IPS-15b (cell line): ENCODE measurements at regions not wholly inside any gene's neighbourhood (a gene's known extent, or its start where the extent isn't known, plus 50 kb on each side); places are given as distances from the start of the nearest gene placed in this dataset.
"Not testable (repeated sequence)": the region's sequence is repeated elsewhere in the genome, so short reads cannot be mapped to it uniquely, and the experiment has no call there.

Experiments used
- H3K27me3 ChIP-seq: one replicate; pipeline ENCODE4 v1.6.1; 2013; ENCODE audit warnings: low read length; ENCODE audit not compliant: control insufficient read depth, insufficient read depth
- H3K36me3 ChIP-seq: one replicate; pipeline ENCODE4 v1.6.1; 2013; ENCODE audit warnings: low read length; ENCODE audit not compliant: control insufficient read depth, insufficient read depth
- H3K4me1 ChIP-seq: one replicate; pipeline ENCODE4 v1.6.1; 2013; ENCODE audit warnings: mild to moderate bottlenecking, low read length; ENCODE audit not compliant: control insufficient read depth, insufficient read depth
- H3K4me3 ChIP-seq: one replicate; pipeline ENCODE4 v1.5.1; 2013; ENCODE audit warnings: low read depth, low read length
- H3K9ac ChIP-seq: one replicate; pipeline ENCODE4 v1.6.1; 2013; ENCODE audit warnings: low read depth, mild to moderate bottlenecking, low read length
- H3K9me3 ChIP-seq: one replicate; pipeline ENCODE4 v1.6.1; 2013; ENCODE audit warnings: mild to moderate bottlenecking, low read length; ENCODE audit not compliant: control insufficient read depth, insufficient read depth

DNA sequence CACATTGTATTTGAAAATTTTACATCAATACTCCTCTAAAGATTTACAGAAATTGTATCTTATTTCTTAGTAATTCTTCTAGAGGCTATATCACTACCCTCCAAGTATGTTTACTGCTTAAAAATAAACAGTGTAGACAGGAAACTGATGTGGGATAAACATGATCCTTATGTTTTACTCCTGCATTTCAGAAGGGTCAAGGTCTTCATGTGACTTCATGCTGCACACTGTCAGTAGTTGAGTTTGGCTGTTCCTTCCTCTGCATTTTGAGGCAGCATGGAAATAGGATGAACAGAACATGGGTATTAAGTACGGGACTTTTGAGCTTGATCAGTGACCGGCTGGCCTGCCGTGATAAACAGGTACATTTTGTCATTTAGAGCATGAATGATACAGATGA lies 179.2 kb upstream of the FERMT1 start:
- Histone ChIP-seq H3K36me3 (no peaks in the 10 kb centered on the region), H3K27me3 (no peaks in the 10 kb centered on the region), H3K4me3 (no peak overlapping the region), H3K4me1 (no peaks in the 10 kb centered on the region), H3K9ac (no peak overlapping the region), H3K9me3 (no peaks in the 10 kb centered on the region)

GRCh38 chr20:6299456-6299855 lies 176.6 kb upstream of the FERMT1 start:
- Histone ChIP-seq H3K4me3 (no peak overlapping the region), H3K27me3 (no peaks in the 10 kb centered on the region), H3K9ac (no peak overlapping the region), H3K36me3 (no peaks in the 10 kb centered on the region), H3K9me3 (no peaks in the 10 kb centered on the region), H3K4me1 (no peaks in the 10 kb centered on the region)

DNA sequence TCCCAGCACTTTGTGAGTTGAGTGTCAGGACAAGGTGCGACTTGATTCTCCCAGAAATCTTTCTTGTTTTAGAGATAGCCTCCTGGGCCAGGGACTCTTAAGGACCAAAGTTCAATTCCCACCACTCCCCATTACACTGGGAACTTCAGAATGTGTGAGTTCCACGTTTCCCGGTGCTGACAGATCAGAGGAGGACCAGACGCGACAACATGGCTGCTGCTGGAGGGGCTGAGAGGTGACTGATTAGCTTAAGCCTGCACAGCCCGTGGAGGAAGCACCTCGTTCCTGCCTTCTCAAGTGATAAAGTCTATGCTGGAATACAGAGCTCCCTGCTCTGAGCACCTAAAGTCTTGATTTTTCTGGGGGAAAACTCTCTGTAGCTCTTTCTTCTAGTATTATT lies 175.2 kb upstream of the FERMT1 start:
- Histone ChIP-seq H3K9me3 (no peaks in the 10 kb centered on the region), H3K9ac (no peak overlapping the region), H3K4me1 (no peaks in the 10 kb centered on the region), H3K27me3 (no peaks in the 10 kb centered on the region), H3K36me3 (no peaks in the 10 kb centered on the region), H3K4me3 (no peak overlapping the region)

DNA sequence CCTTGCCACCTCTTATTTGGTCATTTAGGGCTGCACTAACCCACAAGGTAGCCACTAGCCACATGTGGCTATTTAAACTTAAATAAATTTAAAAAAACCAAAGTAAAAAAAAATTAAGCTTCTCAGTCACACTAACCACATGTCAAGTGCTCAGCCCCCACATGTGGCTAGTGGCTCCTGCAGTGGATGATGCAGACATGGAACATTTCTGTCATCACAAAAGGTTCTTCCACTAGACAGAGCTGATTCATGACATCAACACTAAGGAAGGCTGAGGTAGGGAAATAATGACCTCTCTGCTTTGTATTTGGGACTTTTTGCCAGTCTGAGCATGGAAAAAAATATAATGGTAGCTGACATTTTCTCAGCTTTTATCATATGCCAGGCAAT lies 173.0 kb upstream of the FERMT1 start:
- H3K9me3 ChIP-seq = no peaks in the 10 kb centered on the region
- no peak overlapping the region for H3K9ac ChIP-seq
- H3K36me3 ChIP-seq = no peaks in the 10 kb centered on the region

DNA sequence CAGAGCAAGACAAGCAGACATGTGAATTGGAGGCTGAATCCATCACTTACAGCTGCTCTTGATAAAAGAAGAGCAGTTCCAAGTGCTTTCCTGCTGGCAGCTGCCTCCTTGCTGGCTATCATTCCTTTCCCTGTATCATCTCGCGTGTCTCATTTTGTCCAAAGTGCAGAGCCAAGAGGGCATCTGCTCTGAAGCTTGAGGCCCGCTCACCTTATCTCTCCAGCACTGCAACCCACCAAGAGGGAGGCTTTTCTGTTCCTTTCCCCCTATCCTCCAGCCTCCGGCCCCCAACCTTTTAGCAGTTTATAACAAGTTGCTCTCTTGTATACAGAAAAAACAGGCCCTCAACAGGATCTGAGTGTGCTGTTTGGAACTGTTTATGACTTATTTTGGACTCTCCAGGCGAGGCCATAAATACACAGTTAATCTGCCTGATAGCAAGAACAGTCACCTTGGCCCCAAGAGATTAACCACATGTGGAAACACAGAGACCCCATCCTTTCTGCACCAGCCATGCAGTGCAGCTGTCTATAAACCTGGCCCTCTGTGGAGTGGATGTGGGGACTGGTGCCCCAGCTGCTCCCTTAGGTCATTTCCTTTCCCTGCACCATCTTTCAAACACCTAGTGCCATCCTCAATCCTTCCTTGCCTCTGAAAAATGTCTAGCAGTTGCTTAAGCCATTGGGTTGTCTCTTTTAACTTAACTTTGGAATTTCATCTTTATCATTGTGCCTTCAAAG lies 172.5 kb upstream of the FERMT1 start:
- no peaks in the 10 kb centered on the region for H3K36me3 ChIP-seq
- H3K4me3 ChIP-seq = no peak overlapping the region
- no peaks in the 10 kb centered on the region for H3K4me1 ChIP-seq
- H3K27me3 ChIP-seq = no peaks in the 10 kb centered on the region
- no peaks in the 10 kb centered on the region for H3K9me3 ChIP-seq
- H3K9ac ChIP-seq = no peak overlapping the region

More for the DNA sequence above, 173.0 kb upstream of the FERMT1 start:
- no peaks in the 10 kb centered on the region for H3K27me3 ChIP-seq
- no peak overlapping the region for H3K4me3 ChIP-seq
- no peaks in the 10 kb centered on the region for H3K4me1 ChIP-seq

DNA sequence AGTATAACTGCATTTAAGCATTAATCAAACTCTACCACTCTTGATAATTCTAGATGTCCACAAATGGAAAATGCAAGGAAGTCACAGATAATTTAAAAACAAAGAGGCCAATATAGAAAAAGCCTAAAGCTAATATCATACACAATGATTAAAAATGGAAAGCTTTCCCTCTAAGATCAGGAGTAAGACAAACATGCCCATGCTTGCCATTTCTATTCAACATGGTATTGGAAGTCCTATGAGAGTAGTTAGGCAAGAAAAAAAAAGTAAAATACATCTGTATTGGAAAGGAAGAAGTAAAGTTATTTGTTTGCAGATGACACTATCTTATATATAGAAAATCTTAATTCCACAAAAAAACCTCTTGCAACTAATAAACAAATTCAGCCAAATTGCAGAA lies 164.6 kb upstream of the FERMT1 start:
- H3K36me3 ChIP-seq = no peaks in the 10 kb centered on the region
- no peak overlapping the region for H3K9ac ChIP-seq
- H3K4me1 ChIP-seq = no peaks in the 10 kb centered on the region
- H3K27me3 ChIP-seq = no peaks in the 10 kb centered on the region
- H3K9me3 ChIP-seq = no peaks in the 10 kb centered on the region
- no peak overlapping the region for H3K4me3 ChIP-seq

DNA sequence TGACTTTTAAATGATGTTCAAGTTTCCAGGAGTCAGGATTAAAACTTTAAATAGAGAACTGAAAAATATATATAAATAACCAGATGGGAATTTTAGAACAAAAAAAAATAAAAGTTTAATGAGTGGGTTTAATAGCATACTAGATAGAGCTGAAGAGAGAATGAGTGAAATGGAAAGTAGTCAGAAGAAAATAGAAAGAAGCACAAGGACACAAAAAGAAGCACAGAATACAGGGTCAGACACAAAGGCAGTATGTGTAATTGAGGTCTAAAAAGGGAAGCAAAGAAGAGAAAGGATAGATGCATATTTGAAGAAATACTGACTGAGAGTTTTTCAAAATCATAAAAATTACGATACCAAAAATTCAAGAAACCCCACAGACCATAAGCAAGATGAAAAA lies 159.8 kb upstream of the FERMT1 start:
- Histone ChIP-seq H3K27me3 (no peaks in the 10 kb centered on the region), H3K36me3 (no peaks in the 10 kb centered on the region), H3K4me1 (no peaks in the 10 kb centered on the region), H3K4me3 (no peak overlapping the region), H3K9me3 (no peaks in the 10 kb centered on the region), H3K9ac (no peak overlapping the region)

- H3K36me3 ChIP-seq = no peaks in the 10 kb centered on the region
- no peaks in the 10 kb centered on the region for H3K27me3 ChIP-seq
- H3K9me3 ChIP-seq = no peaks in the 10 kb centered on the region
- H3K4me1 ChIP-seq = no peaks in the 10 kb centered on the region
- no peak overlapping the region for H3K4me3 ChIP-seq
- H3K9ac ChIP-seq = no peak overlapping the region
Measured at GRCh38 chr20:6277661-6278240, 154.9 kb upstream of the FERMT1 start.

DNA sequence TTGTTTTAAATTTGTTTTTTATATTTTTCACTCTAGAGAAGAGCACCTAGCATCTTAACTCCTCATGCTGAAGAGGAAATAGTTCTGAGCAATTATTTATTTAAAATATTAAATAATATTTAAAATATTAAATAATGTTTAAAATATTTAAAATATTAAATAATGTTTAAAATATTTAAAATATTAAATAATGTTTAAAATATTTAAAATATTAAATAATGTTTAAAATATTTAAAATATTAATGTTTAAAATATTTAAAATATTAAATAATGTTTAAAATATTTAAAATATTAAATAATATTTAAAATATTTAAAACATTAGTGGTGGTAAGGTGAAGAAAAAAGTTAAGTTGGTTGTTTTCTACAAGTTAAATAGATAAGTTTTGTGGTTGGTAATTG lies 147.6 kb upstream of the FERMT1 start:
- H3K9ac ChIP-seq, H3K36me3 ChIP-seq, H3K4me1 ChIP-seq, H3K9me3 ChIP-seq, H3K27me3 ChIP-seq, H3K4me3 ChIP-seq: not testable (repeated sequence)

- Histone ChIP-seq H3K36me3 (no peaks in the 10 kb centered on the region), H3K9ac (no peak overlapping the region), H3K4me3 (no peak overlapping the region), H3K27me3 (no peaks in the 10 kb centered on the region), H3K4me1 (peaks cover 3% of the 10 kb centered on the region), H3K9me3 (no peaks in the 10 kb centered on the region)
Measured at GRCh38 chr20:6269168-6269873, 146.5 kb upstream of the FERMT1 start.

DNA sequence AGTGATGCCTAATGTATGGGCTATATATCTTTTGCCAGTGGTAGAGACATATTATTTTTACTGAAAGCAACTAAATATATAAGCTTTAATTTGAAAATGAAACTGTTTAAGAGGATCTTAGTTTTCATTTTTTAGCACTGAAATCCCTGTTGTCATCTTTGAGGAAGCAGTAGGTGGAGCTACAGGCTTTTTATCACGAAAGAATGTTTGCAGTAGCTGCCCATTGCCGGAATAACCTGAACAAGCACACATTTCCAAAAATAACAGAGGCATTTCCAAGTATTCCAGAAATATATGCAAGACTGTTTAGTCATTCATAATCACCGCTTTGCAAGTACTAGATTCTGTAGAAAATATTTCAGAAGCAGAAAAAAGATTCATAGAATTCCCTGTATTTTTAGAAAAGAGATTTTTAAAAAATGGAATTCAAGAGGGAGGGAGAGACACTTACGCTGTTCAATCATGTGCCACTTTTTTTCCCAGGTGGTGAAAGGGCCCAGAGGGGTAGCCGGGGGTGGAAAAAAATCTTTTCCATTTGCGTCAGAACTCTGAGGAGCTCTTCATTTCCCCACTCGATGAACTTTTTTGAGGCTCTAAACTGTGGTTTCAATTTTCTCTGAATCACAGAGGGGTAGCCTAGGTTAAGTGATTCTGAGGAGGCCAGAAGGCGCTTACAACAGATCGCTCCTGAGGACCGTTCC lies 142.5 kb upstream of the FERMT1 start:
- Histone ChIP-seq H3K9ac (no peak overlapping the region), H3K4me3 (no peak overlapping the region), H3K27me3 (no peaks in the 10 kb centered on the region)

More for the DNA sequence above, 142.5 kb upstream of the FERMT1 start:
- peaks cover 3% of the 10 kb centered on the region for H3K4me1 ChIP-seq
- no peaks in the 10 kb centered on the region for H3K9me3 ChIP-seq
- H3K36me3 ChIP-seq = no peaks in the 10 kb centered on the region
